Skeletal muscle satellite cell (primary cell): ENCODE measurements at regions not wholly inside any gene's neighbourhood (a gene's known extent, or its start where the extent isn't known, plus 50 kb on each side); places are given as distances from the start of the nearest gene placed in this dataset.
A peak's percentile ranks its signal among the peaks of the same experiment; 100 is the strongest.

ENCODE experiments used
- H3K27me3 ChIP-seq: 2 replicates; pipeline ENCODE4 v1.7.0; 2013; ENCODE audit warnings: low read length; ENCODE audit not compliant: control insufficient read depth, insufficient read depth
- H3K36me3 ChIP-seq: 2 replicates; pipeline ENCODE4 v1.7.0; 2013; ENCODE audit warnings: mild to moderate bottlenecking, control low read depth, low read length; ENCODE audit not compliant: insufficient read depth
- H3K4me1 ChIP-seq: 2 replicates; pipeline ENCODE4 v1.7.0; 2013; ENCODE audit warnings: low read length; ENCODE audit not compliant: control insufficient read depth, insufficient read depth
- H3K4me2 ChIP-seq: 2 replicates; pipeline ENCODE4 v1.7.0; 2013; ENCODE audit warnings: mild to moderate bottlenecking, low read length
- H3K4me3 ChIP-seq: 2 replicates; pipeline ENCODE4 v1.7.0; 2013; ENCODE audit warnings: low read length
- H3K9ac ChIP-seq: 2 replicates; pipeline ENCODE4 v1.7.0; 2013; ENCODE audit warnings: mild to moderate bottlenecking, low read depth, low read length, moderate library complexity
- H3K9me3 ChIP-seq: replicated peaks from 2 replicates; pipeline ENCODE4 v1.7.0; 2013; ENCODE audit warnings: mild to moderate bottlenecking, control low read depth, low read length

- H3K4me2 ChIP-seq, result no peak overlapping the region
- peaks cover 24% of the 10 kb centered on the region for H3K4me1 ChIP-seq
- H3K27me3 ChIP-seq, result no peaks in the 10 kb centered on the region
- H3K4me3 ChIP-seq, result no peak overlapping the region
- no peaks in the 10 kb centered on the region for H3K36me3 ChIP-seq
- no peaks in the 10 kb centered on the region for H3K9me3 ChIP-seq
- no peak overlapping the region for H3K9ac ChIP-seq
Observed at GRCh38 chr5:73318308-73318719, 130.3 kb downstream of the FOXD1 start.

GRCh38 chr5:73317523-73317922, 131.1 kb downstream of the FOXD1 start:
- no peaks in the 10 kb centered on the region for H3K9me3 ChIP-seq
- no peak overlapping the region for H3K4me2 ChIP-seq
- no peak overlapping the region for H3K4me3 ChIP-seq
- no peaks in the 10 kb centered on the region for H3K36me3 ChIP-seq
- H3K27me3 ChIP-seq, result no peaks in the 10 kb centered on the region
- peaks cover 32% of the 10 kb centered on the region for H3K4me1 ChIP-seq
- H3K9ac ChIP-seq, result no peak overlapping the region

- Histone ChIP-seq H3K4me3 (peak overlapping the region; percentile 27), H3K36me3 (no peaks in the 10 kb centered on the region), H3K9me3 (no peaks in the 10 kb centered on the region), H3K9ac (no peak overlapping the region), H3K27me3 (no peaks in the 10 kb centered on the region), H3K4me1 (peaks cover 40% of the 10 kb centered on the region), H3K4me2 (peak overlapping the region; percentile 48)
Observed at GRCh38 chr5:73314395-73315257, 134.0 kb downstream of the FOXD1 start.

- Histone ChIP-seq H3K36me3 (no peaks in the 10 kb centered on the region), H3K4me3 (no peak overlapping the region), H3K9ac (no peak overlapping the region), H3K4me1 (peaks cover 40% of the 10 kb centered on the region), H3K9me3 (no peaks in the 10 kb centered on the region), H3K27me3 (no peaks in the 10 kb centered on the region), H3K4me2 (no peak overlapping the region)
Observed at GRCh38 chr5:73312872-73313510, 135.6 kb downstream of the FOXD1 start.

- H3K4me3 ChIP-seq, result no peak overlapping the region
- peak overlapping the region; percentile 55 for H3K9ac ChIP-seq
- H3K36me3 ChIP-seq, result no peaks in the 10 kb centered on the region
- no peaks in the 10 kb centered on the region for H3K27me3 ChIP-seq
- no peak overlapping the region for H3K4me2 ChIP-seq
- no peaks in the 10 kb centered on the region for H3K9me3 ChIP-seq
- H3K4me1 ChIP-seq, result peaks cover 40% of the 10 kb centered on the region
Observed at GRCh38 chr5:73312146-73312871, 136.3 kb downstream of the FOXD1 start.

- Histone ChIP-seq H3K9ac (peak overlapping the region; percentile 55), H3K27me3 (peaks cover 2% of the 10 kb centered on the region), H3K4me3 (peak overlapping the region; percentile 47), H3K9me3 (no peaks in the 10 kb centered on the region), H3K4me2 (peak overlapping the region; percentile 76), H3K36me3 (no peaks in the 10 kb centered on the region), H3K4me1 (peaks cover 40% of the 10 kb centered on the region)
Observed at GRCh38 chr5:73311291-73312110, 137.1 kb downstream of the FOXD1 start.

- Histone ChIP-seq H3K4me2 (no peak overlapping the region), H3K27me3 (peaks cover 31% of the 10 kb centered on the region), H3K4me1 (peaks cover 23% of the 10 kb centered on the region), H3K36me3 (no peaks in the 10 kb centered on the region), H3K4me3 (no peak overlapping the region), H3K9me3 (no peaks in the 10 kb centered on the region), H3K9ac (no peak overlapping the region)
Observed at GRCh38 chr5:73307645-73308355, 134.8 kb downstream of the TMEM174 start.

GRCh38 chr5:73306741-73307275, 133.8 kb downstream of the TMEM174 start:
- H3K4me3 ChIP-seq, result no peak overlapping the region
- H3K36me3 ChIP-seq, result no peaks in the 10 kb centered on the region
- peaks cover 13% of the 10 kb centered on the region for H3K4me1 ChIP-seq
- H3K4me2 ChIP-seq, result no peak overlapping the region
- H3K9ac ChIP-seq, result no peak overlapping the region
- H3K9me3 ChIP-seq, result no peaks in the 10 kb centered on the region
- H3K27me3 ChIP-seq, result peaks cover 40% of the 10 kb centered on the region

GRCh38 chr5:73306078-73306719, 133.2 kb downstream of the TMEM174 start:
- Histone ChIP-seq H3K4me1 (peaks cover 7% of the 10 kb centered on the region), H3K27me3 (peaks cover 47% of the 10 kb centered on the region), H3K36me3 (no peaks in the 10 kb centered on the region), H3K4me3 (no peak overlapping the region), H3K4me2 (no peak overlapping the region), H3K9me3 (no peaks in the 10 kb centered on the region), H3K9ac (no peak overlapping the region)

- Histone ChIP-seq H3K4me3 (no peak overlapping the region), H3K9me3 (no peaks in the 10 kb centered on the region), H3K4me2 (no peak overlapping the region), H3K27me3 (peaks cover 55% of the 10 kb centered on the region), H3K9ac (no peak overlapping the region), H3K36me3 (no peaks in the 10 kb centered on the region), H3K4me1 (no peaks in the 10 kb centered on the region)
Observed at GRCh38 chr5:73305386-73305785, 132.4 kb downstream of the TMEM174 start.
